GM19372 (cell line): ENCODE measurements at regions not wholly inside any gene's neighbourhood (a gene's known extent, or its start where the extent isn't known, plus 50 kb on each side); places are given as distances from the start of the nearest gene placed in this dataset.
"Not testable (repeated sequence)": the region's sequence is repeated elsewhere in the genome, so short reads cannot be mapped to it uniquely, and the experiment has no call there.

Experiments used
- ATAC-seq: cut with Tn5 transposase; IDR thresholded peaks from one replicate; pipeline ENCODE4 v1.9.1; 2021; ENCODE audit warnings: mild to moderate bottlenecking, low read depth, moderate library complexity; ENCODE audit not compliant: unreplicated experiment

- no peak for ATAC-seq
Measured at GRCh38 chr3:29167180-29167579, 113.7 kb upstream of the RBMS3 start.

GRCh38 chr3:29168081-29168480 lies 112.8 kb upstream of the RBMS3 start:
- ATAC-seq = no peak

GRCh38 chr3:29168696-29169095 lies 112.2 kb upstream of the RBMS3 start:
- no peak for ATAC-seq

GRCh38 chr3:29169451-29169850 lies 111.4 kb upstream of the RBMS3 start:
- ATAC-seq = no peak

GRCh38 chr3:29171043-29171990 lies 109.6 kb upstream of the RBMS3 start:
- no peak for ATAC-seq

- no peak for ATAC-seq
Measured at GRCh38 chr3:29176501-29176900, 104.4 kb upstream of the RBMS3 start.

- ATAC-seq = no peak
Measured at GRCh38 chr3:29178809-29179793, 101.8 kb upstream of the RBMS3 start.

- ATAC-seq = no peak
Measured at GRCh38 chr3:29181149-29181780, 99.6 kb upstream of the RBMS3 start.

GRCh38 chr3:29181872-29182271 lies 99.0 kb upstream of the RBMS3 start:
- no peak for ATAC-seq

GRCh38 chr3:29182828-29183227 lies 98.0 kb upstream of the RBMS3 start:
- ATAC-seq = not testable (repeated sequence)

GRCh38 chr3:29183346-29184087 lies 97.4 kb upstream of the RBMS3 start:
- no peak for ATAC-seq

GRCh38 chr3:29185706-29186105 lies 95.2 kb upstream of the RBMS3 start:
- no peak for ATAC-seq

- ATAC-seq = no peak
Measured at GRCh38 chr3:29186131-29186599, 94.7 kb upstream of the RBMS3 start.

- ATAC-seq = no peak
Measured at GRCh38 chr3:29186982-29187725, 93.7 kb upstream of the RBMS3 start.

- no peak for ATAC-seq
Measured at GRCh38 chr3:29189328-29189727, 91.5 kb upstream of the RBMS3 start.

- ATAC-seq = no peak
Measured at GRCh38 chr3:29194139-29194538, 86.7 kb upstream of the RBMS3 start.

- ATAC-seq = no peak
Measured at GRCh38 chr3:29195056-29195455, 85.8 kb upstream of the RBMS3 start.

GRCh38 chr3:29201604-29202003 lies 79.3 kb upstream of the RBMS3 start:
- no peak for ATAC-seq

- ATAC-seq = no peak
Measured at GRCh38 chr3:29202378-29202777, 78.5 kb upstream of the RBMS3 start.
